ENCODE measurements at regions not wholly inside any gene's neighbourhood (a gene's known extent, or its start where the extent isn't known, plus 50 kb on each side); places are given as distances from the start of the nearest gene placed in this dataset.

GRCh38 chr1:94314222-94314858 lies 77.0 kb upstream of the ARHGAP29 start:
- Histone ChIP-seq H3K36me3 (ENCODE audit: control insufficient read depth, insufficient read depth, low read length) (no peaks in the 10 kb centered on the region), H3K27me3 (ENCODE audit: control insufficient read depth, insufficient read depth, low read length) (no peaks in the 10 kb centered on the region), H3K4me3 (ENCODE audit: low read depth, low read length) (no peak overlapping the region)
- no peak for TF ChIP-seq CTCF (IDR thresholded peaks at IDR 0.05; ENCODE audit: insufficient read depth, low read length, severe bottlenecking)
- FAIRE-seq (no peak), DNase-seq (ENCODE audit: low read depth) (no peak)

DNA sequence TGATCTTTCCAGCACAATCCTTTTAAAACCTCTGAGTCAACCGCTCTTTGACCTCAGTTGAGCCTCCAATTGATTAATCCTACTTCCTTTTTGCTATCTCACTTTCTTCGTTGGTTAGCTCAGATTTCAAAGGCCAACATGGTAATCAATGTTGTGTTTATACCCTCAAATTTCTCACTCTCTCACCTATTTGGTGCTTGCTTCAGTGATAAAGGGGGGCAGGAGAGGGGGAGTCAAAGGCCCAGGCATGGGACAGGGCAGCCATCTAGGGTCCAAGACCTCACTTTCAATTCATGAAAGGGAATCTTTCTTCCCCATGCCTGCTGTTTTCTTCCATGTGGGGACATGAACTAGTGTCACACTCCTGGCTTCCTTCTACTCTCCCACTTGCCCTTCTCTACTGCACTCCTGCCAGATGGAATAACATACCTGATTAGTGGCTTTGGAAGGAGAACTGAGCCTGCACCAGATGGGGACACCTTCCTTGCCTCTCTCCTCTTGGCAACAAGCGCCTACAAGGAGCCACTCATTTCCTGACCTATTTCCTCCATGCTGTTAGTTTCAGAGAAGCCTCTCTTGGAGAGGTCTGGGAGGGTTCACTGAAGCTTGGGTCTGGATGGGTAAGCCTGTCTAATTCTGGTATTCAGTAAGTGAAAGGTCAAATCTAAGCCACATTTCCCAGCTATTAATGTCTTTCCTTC lies 73.3 kb upstream of the ARHGAP29 start:
- Histone ChIP-seq H3K4me3 (ENCODE audit: low read depth, low read length) (no peak overlapping the region), H3K36me3 (ENCODE audit: control insufficient read depth, insufficient read depth, low read length) (no peaks in the 10 kb centered on the region), H3K27me3 (ENCODE audit: control insufficient read depth, insufficient read depth, low read length) (no peaks in the 10 kb centered on the region)
- FAIRE-seq, result no peak
- DNase-seq (ENCODE audit: low read depth), result no peak
- TF ChIP-seq CTCF (IDR thresholded peaks at IDR 0.05; ENCODE audit: insufficient read depth, low read length, severe bottlenecking), result no peak

DNA sequence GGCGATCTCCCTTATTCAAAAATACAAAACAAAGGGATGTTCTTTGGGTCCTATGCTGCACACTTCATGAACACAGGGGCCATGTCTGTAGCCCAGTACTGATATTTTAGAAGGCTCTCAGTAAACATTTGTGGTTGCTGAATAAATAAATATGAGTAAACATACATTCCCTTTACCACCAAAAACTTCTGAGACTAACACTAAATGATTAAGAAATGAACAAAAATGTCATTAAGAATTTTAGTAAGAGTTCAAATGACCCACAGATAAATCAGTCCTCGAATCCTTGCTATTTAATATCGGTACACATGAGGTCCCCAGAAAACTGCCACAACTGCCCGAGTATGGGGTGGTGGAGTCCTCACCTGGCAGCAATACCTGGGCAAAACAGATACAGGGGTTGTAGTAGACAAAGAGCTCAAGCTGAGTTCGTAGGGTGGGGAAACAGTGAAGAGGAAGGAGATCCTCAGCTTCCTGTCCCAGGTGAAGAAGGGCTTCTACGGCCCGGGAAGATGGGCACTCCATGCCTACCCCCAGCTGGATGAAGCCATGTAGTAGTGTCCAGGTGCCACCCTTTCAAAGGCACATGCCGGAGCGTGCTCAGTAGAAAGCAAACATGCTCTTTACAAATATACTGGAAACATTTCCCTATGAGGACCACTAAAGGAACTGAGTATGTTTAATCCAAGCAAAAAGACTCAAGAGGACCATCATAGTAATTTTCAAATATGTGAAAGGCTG lies 72.6 kb upstream of the ARHGAP29 start:
- Histone ChIP-seq H3K27me3 (ENCODE audit: control insufficient read depth, insufficient read depth, low read length) (no peaks in the 10 kb centered on the region), H3K36me3 (ENCODE audit: control insufficient read depth, insufficient read depth, low read length) (no peaks in the 10 kb centered on the region), H3K4me3 (ENCODE audit: low read depth, low read length) (no peak overlapping the region)
- no peak for TF ChIP-seq CTCF (IDR thresholded peaks at IDR 0.05; ENCODE audit: insufficient read depth, low read length, severe bottlenecking)
- FAIRE-seq, result no peak
- DNase-seq (ENCODE audit: low read depth), result no peak

DNA sequence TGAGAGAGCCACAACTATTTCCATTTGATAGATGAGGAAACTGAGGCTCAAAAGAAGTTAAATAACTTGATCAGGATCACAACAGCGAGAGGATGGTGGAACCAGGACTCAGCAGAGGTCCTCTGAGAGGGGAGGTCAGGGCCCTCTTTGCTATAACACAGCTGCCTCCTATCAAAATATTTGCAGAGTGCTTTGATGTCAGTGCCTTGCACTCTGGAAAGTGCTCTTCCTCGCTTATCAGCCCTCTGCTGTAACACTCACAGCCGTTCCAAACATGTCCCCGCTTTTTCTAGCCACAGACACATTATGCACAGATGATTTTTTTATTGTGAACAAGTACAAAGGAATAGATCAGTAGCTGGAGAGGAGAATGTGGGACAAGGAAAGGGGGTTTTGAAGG lies 71.8 kb upstream of the ARHGAP29 start:
- FAIRE-seq (no peak), DNase-seq (ENCODE audit: low read depth) (no peak)
- no peak overlapping the region for H3K4me3 ChIP-seq (ENCODE audit: low read depth, low read length)
- no peaks in the 10 kb centered on the region for H3K36me3 ChIP-seq (ENCODE audit: control insufficient read depth, insufficient read depth, low read length)
- TF ChIP-seq CTCF (IDR thresholded peaks at IDR 0.05; ENCODE audit: insufficient read depth, low read length, severe bottlenecking), result no peak
- H3K27me3 ChIP-seq (ENCODE audit: control insufficient read depth, insufficient read depth, low read length), result no peaks in the 10 kb centered on the region

DNA sequence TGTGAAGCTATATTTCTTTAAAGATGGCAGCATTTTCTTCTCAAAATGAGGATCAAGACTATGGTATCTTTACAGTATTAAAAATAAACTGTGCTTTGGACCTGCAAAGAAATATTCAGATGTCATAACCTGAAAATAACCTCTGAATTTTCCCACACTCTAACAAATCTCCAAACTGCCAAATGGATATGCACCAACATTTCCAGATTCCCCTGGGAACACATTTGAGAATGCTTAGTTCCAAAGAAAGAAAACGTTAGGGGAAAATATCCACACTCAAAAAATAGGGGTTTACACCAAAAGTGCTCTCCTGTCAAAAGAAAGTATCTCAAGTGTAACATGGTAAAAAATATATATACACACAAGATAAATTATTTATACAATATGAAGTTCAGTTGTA lies 69.1 kb upstream of the ARHGAP29 start:
- Histone ChIP-seq H3K4me3 (ENCODE audit: low read depth, low read length) (no peak overlapping the region), H3K27me3 (ENCODE audit: control insufficient read depth, insufficient read depth, low read length) (no peaks in the 10 kb centered on the region), H3K36me3 (ENCODE audit: control insufficient read depth, insufficient read depth, low read length) (no peaks in the 10 kb centered on the region)
- no peak for TF ChIP-seq CTCF (IDR thresholded peaks at IDR 0.05; ENCODE audit: insufficient read depth, low read length, severe bottlenecking)
- FAIRE-seq (no peak), DNase-seq (ENCODE audit: low read depth) (no peak)
